NCI-H2081 (cell line): ENCODE measurements at regions not wholly inside any gene's neighbourhood (a gene's known extent, or its start where the extent isn't known, plus 50 kb on each side); places are given as distances from the start of the nearest gene placed in this dataset.
"Not testable (repeated sequence)": the region's sequence is repeated elsewhere in the genome, so short reads cannot be mapped to it uniquely, and the experiment has no call there.

ENCODE experiments used
- DNase-seq, 2 experiments: peaks; one replicate each; lab custom pipeline; 2025; lab: John Stamatoyannopoulos, UW

DNA sequence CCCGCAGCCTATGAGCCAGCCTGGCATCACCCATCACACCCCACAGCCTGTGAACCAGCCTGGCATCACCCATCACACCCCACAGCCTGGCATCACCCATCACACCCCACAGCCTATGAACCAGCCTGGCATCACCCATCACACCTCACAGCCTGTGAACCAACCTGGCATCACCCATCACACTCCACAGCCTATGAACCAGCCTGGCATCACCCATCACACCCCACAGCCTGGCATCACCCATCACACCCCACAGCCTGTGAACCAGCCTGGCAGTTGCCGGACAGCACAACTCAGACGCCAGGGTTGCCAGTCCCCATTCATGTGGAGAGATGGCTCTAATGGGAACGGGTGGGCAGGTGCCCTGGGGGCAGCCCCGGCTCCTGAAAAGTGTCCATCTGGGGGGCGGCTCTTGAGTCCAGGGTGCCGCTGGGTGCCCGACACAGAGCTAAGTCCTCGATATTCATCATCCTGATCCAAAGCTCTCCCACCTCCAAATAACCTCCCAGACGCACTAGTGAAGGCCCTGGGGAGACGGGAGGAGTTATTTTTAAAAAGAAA, 116.9 kb upstream of the AFDN start:
- DNase-seq: not testable (repeated sequence)

DNA sequence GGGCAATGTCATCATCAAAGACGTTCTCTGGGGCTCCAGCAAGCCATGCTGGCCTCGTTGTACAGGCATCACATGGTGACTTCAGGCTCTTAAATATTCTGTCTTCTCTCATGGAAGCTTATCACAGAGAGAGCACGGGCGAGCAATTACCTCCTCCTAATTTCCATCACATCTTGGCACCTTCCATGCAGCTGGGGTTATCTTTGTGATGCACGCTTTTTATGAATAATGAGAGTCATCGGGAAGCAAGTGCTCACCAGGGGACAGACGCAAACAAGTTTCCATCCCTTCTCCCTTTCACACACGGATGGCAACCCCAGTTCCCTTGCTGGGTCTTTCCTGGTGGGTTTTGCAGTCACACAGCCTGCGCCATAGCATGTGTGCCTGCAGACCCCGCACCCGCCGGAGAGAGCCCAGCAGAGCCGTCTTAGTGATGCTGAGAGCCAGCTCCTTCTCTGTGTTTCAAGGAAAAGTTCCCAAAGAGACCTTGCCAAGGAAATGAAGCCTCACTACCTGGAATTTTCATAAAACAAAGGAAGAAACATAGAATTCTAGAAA, 116.3 kb upstream of the AFDN start:
- no peak for DNase-seq

DNA sequence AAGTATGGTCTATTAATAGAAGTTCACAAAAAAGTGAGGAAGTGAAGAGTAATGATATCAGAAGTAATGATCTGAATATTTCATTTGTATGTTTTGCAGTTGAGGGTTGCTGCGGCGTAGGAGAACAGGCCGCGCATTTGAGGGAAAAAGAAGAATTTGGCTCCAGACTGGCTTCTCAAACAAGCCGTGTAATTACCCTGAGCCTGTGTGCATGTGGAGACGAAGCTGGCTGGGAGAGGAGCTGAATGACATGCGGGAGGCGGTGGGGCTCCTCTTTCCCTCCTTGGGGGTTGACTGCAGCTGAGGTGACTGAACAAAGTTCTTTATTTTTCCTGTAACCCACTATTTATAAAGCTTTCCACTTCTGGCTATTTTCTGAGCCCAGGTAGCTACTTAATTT, 115.5 kb upstream of the AFDN start:
- peak in 1 of 2 experiments; percentile 25 for DNase-seq

DNA sequence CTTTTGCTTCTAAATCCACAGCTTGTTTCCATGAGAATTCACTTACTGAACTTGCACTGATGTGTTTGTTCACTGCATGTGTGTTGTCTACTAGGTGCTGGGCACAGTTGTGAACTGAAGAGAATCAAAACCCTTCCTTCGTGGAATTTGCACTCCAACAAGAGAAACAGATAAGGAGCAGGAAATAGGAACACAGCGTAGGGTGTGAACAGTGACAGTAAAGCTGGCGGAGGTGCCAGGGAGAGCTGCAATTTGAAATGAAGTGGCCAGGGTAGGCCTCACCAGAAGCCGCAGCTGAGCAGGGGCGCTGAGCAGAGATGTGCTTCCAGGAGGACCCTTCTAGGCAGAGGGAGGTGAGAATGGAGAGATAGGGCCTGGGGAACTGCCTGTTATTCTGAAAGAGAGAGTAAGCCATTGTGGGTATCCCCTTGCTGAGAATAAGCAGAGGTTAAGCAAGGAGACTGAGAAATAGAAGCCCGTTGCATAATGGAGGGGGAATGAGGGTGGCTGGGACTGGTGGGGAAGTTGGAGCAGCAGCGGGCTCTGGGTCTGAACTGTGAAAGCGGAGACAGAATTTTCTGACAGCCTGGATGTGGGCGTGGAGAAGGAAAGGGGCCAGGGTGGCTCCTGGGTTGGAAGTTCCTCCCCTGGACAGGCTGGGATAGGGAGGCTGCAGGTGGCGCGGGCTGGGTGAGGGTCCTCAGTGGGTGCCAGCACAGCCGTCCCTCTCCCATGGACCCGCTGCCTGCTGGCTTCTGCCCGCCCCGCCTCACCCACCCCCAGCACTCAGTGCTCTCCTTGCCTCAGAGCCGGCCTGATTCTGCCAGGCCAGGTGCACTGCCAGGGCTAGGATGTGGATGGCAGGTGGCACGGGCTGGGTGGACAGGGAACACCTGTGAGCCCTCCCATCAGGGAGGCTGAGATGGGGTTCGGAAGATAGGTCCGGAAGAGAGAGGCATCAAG, 114.7 kb upstream of the AFDN start:
- DNase-seq: no peak

DNA sequence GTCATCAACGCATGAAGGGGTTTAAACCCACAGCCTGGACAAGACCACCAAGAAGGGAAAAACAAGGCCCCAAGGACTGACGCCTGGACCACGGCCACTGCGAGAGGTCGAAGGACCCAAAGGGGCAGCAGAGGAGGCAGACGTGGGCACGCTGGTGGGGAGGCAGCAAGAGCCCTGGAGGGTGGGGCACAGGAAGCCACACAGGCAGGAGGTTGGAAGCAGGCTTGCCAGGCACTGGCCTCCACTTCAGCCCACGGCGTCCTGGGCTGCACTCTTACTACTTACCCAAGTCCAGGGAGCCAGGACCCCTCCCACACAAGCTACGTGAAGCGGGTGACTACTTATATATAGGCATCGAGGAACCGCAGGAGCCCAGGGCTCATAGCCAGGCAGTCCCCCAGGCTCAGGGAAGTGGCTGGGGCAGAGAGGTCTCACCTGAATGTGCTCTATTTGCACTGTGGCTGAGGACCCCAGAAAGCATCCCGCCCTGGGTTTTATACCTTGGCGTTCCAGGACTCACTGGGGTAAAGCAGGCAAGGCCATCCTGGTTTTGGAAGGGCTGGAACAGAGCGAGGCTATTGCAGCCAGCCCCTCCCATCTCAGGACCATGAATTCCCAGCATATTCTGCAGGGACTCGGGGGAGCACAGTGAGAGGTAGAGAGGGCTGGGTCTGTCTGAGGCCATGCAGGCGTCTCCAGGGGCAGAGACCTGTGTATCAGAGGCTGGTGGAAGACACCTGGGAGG, 113.8 kb upstream of the AFDN start:
- no peak for DNase-seq

GRCh38 chr6:167714152-167714551, 112.6 kb upstream of the AFDN start:
- DNase-seq: no peak

- no peak for DNase-seq
Observed at GRCh38 chr6:167717455-167717854, 109.3 kb upstream of the AFDN start.

GRCh38 chr6:167717867-167718266, 108.8 kb upstream of the AFDN start:
- DNase-seq: no peak

DNA sequence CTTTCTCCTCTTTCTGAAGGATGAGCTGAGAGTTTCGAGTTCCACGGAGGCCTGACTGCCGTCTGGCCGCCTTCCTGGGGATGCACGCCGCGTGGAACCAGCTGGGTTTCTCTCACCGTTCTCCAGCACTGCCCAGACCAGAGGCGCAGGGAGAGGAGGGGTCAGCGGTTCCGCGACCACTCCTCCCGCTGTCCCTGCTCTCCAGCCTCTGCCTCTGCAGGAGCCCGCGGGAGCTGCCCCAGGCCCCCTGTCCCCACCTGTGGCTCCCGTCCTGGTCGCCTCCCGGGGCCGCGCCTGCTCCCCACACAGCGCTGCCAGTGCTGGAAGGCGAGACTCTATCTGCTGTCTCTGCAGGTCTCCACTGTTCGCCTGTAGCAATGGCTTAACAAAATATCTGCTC, 106.8 kb upstream of the AFDN start:
- no peak for DNase-seq

DNA sequence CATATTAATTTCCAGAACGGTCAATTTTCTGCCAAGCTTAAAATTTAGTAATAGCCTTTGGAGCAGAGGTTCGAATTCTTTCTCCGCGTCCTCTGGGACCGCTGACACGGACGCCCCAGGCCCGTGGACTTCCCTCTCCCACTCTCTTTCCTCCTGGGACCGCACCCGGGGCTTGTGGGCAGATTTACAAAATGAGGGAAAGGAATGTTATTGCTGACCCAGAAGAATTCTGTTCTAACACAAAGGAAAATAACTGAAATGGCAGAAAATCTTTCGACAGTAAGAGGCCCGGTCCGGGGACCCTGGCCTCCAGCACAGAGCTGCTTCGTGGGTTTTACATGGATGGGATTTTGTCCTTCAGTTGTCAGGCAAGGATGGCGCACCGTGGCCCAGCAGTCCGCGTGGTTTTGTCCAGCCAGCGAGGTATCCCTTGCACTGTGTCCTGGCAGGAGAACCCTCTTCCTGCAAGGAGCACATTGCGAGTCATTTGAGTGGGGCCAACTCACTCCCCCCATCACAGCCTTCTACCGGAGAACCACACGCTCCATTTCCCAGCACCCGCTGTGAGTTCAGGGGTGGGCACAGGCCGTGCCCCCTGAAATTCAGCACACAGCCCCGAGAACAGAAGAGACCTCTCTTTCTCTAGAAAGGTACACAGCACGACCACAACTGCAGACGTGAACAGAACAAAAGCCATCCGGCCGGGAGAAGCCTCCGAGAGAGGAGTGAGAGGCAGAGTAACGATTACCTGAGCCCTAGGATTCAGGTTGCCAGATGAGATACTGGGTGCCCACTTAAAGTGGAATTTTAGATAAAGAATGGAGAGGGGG, 106.0 kb upstream of the AFDN start:
- no peak for DNase-seq

GRCh38 chr6:167721291-167721690, 105.4 kb upstream of the AFDN start:
- DNase-seq: no peak

DNA sequence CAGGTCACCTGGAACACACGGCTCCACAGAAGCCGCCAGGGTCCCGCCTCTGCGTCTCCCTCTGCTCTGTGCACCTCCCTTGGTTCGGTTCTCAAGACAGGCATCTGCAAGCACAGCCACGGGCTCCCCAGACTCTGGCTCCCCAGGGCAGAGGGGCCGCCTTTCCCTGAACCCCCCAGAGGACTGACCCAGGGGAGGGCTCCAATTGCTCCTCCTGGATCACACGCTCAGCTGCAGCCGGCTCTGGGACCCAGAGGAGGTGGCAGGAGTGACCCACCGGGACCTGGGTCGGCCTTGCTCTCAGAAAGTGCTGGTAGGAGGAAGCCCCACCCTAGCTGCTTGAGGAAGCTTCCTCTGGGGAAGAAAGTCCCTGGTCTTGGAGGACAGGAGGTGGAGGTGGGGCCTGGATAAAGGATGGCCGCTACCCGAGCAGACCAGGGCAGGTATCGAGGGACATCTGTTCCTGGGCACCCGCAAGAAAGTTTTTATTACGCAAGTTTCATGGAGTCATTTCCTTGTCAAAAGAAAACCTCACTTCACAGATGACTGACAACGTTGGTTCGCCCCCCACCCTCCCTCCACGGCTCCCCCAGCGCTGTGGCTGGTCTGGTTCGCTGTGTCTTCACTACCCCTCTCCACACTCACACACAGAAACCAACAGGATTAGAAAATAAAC, 103.9 kb upstream of the AFDN start:
- no peak for DNase-seq

DNA sequence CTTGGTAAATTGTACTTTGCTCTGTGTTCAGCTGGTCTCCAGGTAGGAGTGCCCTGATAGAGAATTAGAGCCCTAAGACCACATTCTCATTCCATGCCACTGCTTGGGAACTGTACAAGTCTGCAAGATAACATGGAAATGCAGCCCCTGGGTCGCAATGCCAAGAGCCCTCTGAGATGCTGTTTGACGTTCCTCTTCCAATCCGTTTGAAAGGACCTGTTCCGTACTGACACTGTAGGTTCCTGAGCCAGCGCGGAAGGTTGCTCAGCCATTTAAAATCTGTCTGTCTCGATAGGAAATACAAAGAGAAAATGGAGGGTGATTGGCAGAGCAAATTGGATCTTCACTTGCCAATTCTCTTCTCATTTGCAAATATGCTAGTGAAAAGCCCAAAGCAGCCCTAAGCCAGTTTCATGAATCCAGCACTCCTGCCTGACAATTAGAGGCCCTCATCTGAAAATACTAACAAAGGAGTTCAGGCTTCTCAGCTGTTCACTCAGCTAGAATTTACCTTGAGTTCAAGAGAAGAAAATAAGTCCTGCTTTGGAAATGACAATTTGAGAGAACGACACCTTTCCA, 100.6 kb upstream of the AFDN start:
- DNase-seq: no peak

GRCh38 chr6:167730441-167730840, 96.3 kb upstream of the AFDN start:
- no peak for DNase-seq

DNA sequence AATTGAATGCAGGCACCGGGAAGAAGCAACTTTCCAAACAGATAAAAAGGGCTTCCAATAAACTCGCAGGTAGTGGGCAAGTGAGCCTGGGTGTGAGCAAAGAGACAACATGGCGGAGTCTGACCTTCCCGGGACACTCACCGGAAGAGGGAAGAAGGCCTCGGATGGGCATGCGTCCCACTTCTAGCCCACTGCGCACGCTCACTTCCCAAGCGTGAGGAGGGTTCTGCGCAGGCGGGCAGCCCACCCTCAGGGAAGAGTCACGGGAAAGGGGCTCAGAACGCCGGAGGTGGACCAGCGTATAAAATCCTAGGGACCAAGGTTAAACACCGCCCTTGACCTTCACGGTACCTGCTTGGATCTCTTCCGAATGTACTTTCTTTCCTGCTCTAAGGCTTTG, 95.5 kb upstream of the AFDN start:
- no peak for DNase-seq

GRCh38 chr6:167731731-167732422, 94.8 kb upstream of the AFDN start:
- DNase-seq: no peak

GRCh38 chr6:167733740-167734661, 92.7 kb upstream of the AFDN start:
- DNase-seq: no peak

DNA sequence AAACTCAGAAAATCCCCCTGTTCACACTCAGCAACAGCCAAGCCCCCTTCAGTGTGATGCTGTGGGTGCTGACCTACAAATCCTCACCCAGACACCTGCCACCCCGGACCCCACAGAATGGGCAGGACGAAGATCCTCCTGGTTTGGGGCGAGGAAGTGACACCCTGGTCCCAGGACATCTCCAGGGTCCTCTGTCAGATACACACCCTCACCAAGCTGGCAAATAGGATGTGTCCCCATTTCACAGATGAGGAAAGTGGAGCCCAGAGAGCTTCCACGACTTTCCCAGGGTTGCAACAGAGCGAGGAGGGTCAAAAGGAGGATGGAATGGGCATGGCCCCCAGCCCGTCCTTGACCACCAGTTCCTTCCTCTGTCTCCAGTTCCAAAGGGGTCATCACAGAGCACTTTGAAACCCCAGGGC, 92.0 kb upstream of the AFDN start:
- DNase-seq: no peak
